Activated CD4-positive, alpha-beta T cell treated with anti-CD3 and anti-CD28 coated beads for 36 hours (primary cell): ENCODE measurements at regions not wholly inside any gene's neighbourhood (a gene's known extent, or its start where the extent isn't known, plus 50 kb on each side); places are given as distances from the start of the nearest gene placed in this dataset.

Experiments
- ATAC-seq: fragments of 200-7000 bp; cut with Tn5 transposase; one replicate; pipeline ENCODE4 v1.10.0; 2021; ENCODE audit warnings: mild to moderate bottlenecking, moderate library complexity
- CTCF ChIA-PET: fragments of 350-600 bp; sonication (Branson Sonifier 250); formaldehyde crosslinking; loops from one replicate; lab custom pipeline; 2021; ENCODE audit warnings: antibody characterized with exemption; lab: Charles Lee
- POLR2A ChIA-PET: fragments of 350-600 bp; sonication (Branson Sonifier 250); formaldehyde crosslinking; loops from one replicate; lab custom pipeline; 2021; ENCODE audit warnings: antibody characterized with exemption, inconsistent platforms; lab: Charles Lee
- DNase-seq: peaks from one replicate; pipeline ENCODE4 v3.0.0-alpha.2; 2020
- H3K27ac Mint-ChIP-seq: one replicate; pipeline ENCODE4 v1.8.0; 2021; ENCODE audit warnings: mixed read lengths
- H3K27me3 Mint-ChIP-seq: one replicate; pipeline ENCODE4 v1.8.0; 2021; ENCODE audit warnings: mixed read lengths
- H3K36me3 Mint-ChIP-seq: one replicate; pipeline ENCODE4 v1.8.0; 2021; ENCODE audit warnings: low read depth, mixed read lengths
- H3K4me1 Mint-ChIP-seq: one replicate; pipeline ENCODE4 v1.8.0; 2021; ENCODE audit warnings: mixed read lengths
- H3K4me3 Mint-ChIP-seq: one replicate; pipeline ENCODE4 v1.8.0; 2021; ENCODE audit warnings: mild to moderate bottlenecking, moderate library complexity, mixed read lengths
- H3K9me3 Mint-ChIP-seq: one replicate; pipeline ENCODE4 v1.8.0; 2021; ENCODE audit warnings: low read depth, mixed read lengths
- intact Hi-C, 2 experiments: fragments of 100-400 bp; cut with DNase I in 1 of 2; cut with micrococcal nuclease in 1 of 2; formaldehyde crosslinking; loops; one replicate each; pipeline versions ENCODE4 v1.14.2 to v1.15.1; 2022 to 2024; cut with DNase I, micrococcal nuclease

DNA sequence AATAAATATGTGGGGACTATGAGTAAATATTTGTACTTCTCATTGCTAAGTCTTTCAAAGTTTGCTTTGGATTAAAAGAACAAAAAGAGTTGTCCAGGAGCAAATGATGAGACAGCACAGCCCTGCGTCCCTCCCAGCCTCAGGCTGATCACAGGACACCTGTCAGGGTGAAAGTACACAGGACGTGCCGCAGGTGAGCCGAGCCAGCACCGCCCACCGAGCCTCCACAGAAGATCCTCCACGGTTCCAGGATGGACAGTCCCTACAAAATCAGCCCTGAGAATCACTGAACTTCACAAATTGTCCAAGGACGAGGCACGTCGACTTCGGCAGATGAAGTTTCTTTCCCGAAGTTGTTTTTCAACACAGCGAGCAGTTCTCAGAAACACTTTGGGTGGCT lies 661.5 kb downstream of the BRD1 start:
- CTCF ChIA-PET, result no interaction called here
- intact Hi-C loops, result no loop called here
- no peaks in the 10 kb centered on the region for H3K36me3 Mint-ChIP-seq
- ATAC-seq, result no peak
- POLR2A ChIA-PET, result no interaction called here
- no peak overlapping the region for H3K4me3 Mint-ChIP-seq
- H3K9me3 Mint-ChIP-seq, result peaks cover 1% of the 10 kb centered on the region
- no peaks in the 10 kb centered on the region for H3K4me1 Mint-ChIP-seq
- DNase-seq, result no peak
- no peak overlapping the region for H3K27ac Mint-ChIP-seq
- H3K27me3 Mint-ChIP-seq, result peaks cover 3% of the 10 kb centered on the region

GRCh38 chr22:49164773-49165320 lies 662.8 kb downstream of the BRD1 start:
- H3K4me1 Mint-ChIP-seq, result no peaks in the 10 kb centered on the region
- no peak for ATAC-seq
- no peak overlapping the region for H3K4me3 Mint-ChIP-seq
- POLR2A ChIA-PET, result no interaction called here
- no peak for DNase-seq
- H3K27me3 Mint-ChIP-seq, result peaks cover 3% of the 10 kb centered on the region
- no peak overlapping the region for H3K27ac Mint-ChIP-seq
- CTCF ChIA-PET, result no interaction called here
- intact Hi-C loops, result no loop called here
- H3K36me3 Mint-ChIP-seq, result no peaks in the 10 kb centered on the region
- no peaks in the 10 kb centered on the region for H3K9me3 Mint-ChIP-seq

DNA sequence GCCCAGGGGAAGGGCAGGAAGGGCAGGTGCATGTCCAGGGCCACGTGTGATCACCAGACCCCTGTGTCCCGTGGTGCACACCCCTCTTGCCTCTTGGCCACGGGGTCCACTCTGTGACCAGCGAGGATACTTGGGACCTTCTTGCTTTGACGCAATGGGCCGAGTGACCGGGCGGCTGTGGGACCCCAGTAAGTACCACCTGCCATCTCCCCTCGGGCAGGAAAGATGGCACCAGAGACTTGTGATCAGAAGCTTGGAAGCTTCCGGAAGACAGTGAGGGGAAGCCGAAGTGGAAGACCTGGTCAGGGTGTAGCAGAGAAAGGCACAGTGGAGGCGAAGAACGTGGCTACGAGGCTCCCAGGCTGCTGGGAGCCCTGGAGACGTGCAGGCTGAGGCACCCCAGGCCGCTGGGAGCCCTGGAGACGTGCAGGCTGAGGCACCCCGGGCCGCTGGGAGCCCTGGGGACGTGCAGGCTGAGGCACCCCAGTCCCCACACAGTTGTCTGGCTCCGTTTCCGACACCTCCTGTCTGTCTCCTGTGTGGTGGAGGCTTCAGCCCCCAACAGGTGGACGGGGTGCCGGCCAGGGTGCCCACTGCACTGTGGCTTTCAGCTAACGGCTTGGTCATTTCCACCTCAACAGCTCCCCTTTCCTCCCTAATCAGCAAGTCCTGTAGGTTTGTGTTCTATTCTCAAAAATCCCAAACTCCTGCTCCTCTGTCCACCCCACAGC lies 663.5 kb downstream of the BRD1 start:
- intact Hi-C loops, result no loop called here
- no peak overlapping the region for H3K4me3 Mint-ChIP-seq
- DNase-seq (no peak), ATAC-seq (no peak)
- no peaks in the 10 kb centered on the region for H3K36me3 Mint-ChIP-seq
- no peak overlapping the region for H3K27ac Mint-ChIP-seq
- POLR2A ChIA-PET, result no interaction called here
- no peaks in the 10 kb centered on the region for H3K4me1 Mint-ChIP-seq
- peaks cover 3% of the 10 kb centered on the region for H3K27me3 Mint-ChIP-seq
- CTCF ChIA-PET, result no interaction called here
- H3K9me3 Mint-ChIP-seq, result no peaks in the 10 kb centered on the region

- no peaks in the 10 kb centered on the region for H3K4me1 Mint-ChIP-seq
- CTCF ChIA-PET, result no interaction called here
- no peak for ATAC-seq
- intact Hi-C loops, result no loop called here
- H3K27ac Mint-ChIP-seq, result no peak overlapping the region
- POLR2A ChIA-PET, result no interaction called here
- peaks cover 3% of the 10 kb centered on the region for H3K27me3 Mint-ChIP-seq
- H3K36me3 Mint-ChIP-seq, result no peaks in the 10 kb centered on the region
- H3K9me3 Mint-ChIP-seq, result no peaks in the 10 kb centered on the region
- H3K4me3 Mint-ChIP-seq, result no peak overlapping the region
- DNase-seq, result no peak
Measured at GRCh38 chr22:49163258-49163959, 664.3 kb downstream of the BRD1 start.

DNA sequence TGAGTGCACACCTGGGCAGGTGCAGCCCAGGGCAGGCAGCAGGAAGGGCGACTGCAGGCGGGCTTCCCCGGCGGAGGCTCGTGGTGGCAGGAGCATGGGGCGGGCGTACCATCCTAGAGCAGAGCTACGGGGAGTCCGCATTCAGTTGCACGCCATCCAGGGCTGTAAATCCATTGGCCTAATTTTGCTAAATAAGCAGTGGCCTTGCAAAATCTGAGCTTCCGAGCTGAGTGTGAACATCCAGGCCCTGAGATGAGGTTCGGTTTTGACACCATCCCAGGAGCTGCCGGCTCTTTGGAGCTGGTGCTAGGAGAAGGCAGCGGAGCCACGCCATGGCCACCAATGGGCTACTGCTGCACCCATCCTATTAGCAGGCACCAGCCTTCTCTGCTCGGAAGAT lies 664.8 kb downstream of the BRD1 start:
- Mint-ChIP-seq H3K36me3 (no peaks in the 10 kb centered on the region), H3K4me3 (no peak overlapping the region), H3K9me3 (no peaks in the 10 kb centered on the region), H3K4me1 (no peaks in the 10 kb centered on the region), H3K27me3 (peaks cover 3% of the 10 kb centered on the region), H3K27ac (no peak overlapping the region)
- ChIA-PET CTCF (no interaction called here), POLR2A (no interaction called here)
- ATAC-seq (no peak), DNase-seq (no peak)
- intact Hi-C loops, result no loop called here

GRCh38 chr22:49161002-49161850 lies 666.4 kb downstream of the BRD1 start:
- Mint-ChIP-seq H3K27me3 (peaks cover 3% of the 10 kb centered on the region), H3K9me3 (no peaks in the 10 kb centered on the region), H3K4me1 (no peaks in the 10 kb centered on the region), H3K4me3 (no peak overlapping the region), H3K27ac (no peak overlapping the region), H3K36me3 (no peaks in the 10 kb centered on the region)
- POLR2A ChIA-PET, result no interaction called here
- intact Hi-C loops, result no loop called here
- no peak for ATAC-seq
- DNase-seq, result no peak
- CTCF ChIA-PET, result no interaction called here

DNA sequence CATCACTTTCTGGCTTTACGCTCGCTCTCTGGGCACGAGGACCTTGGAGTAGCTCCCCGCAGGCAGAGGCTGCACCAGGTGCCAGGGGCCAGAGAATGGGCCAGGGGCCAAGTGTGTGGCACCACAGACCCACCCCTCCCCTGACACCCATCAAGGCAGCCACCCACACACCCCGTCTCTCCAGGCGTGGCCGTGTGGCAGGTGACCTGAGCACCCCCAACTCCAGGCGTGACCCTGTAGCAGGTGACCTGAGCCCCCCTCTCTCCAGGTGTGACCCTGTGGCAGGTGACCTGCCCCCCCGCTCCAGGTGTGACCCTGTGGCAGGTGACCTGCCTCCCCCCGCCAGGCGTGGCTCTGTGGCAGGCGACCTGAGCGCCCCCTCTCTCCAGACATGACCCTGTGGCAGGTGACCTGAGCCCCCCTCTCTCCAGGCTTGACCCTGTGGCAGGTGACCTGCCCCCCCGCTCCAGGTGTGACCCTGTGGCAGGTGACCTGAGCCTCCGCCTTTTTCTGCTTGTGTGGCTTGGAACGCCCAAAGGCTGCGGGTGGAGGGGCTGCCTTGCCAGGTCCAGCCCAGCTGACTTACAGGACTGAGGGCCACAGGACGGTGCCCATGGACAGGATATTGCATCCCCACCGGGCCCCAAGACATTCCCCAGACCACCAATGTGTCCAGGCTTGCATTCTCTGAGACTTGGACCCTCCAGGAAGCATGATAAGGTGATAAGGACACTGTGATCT lies 667.2 kb downstream of the BRD1 start:
- DNase-seq (no peak), ATAC-seq (no peak)
- intact Hi-C loops, result no loop called here
- Mint-ChIP-seq H3K27ac (no peak overlapping the region), H3K9me3 (peaks cover 1% of the 10 kb centered on the region), H3K4me1 (no peaks in the 10 kb centered on the region), H3K36me3 (no peaks in the 10 kb centered on the region), H3K4me3 (no peak overlapping the region), H3K27me3 (no peaks in the 10 kb centered on the region)
- ChIA-PET CTCF (no interaction called here), POLR2A (no interaction called here)

GRCh38 chr22:49159711-49160110 lies 668.0 kb downstream of the BRD1 start:
- ChIA-PET POLR2A (no interaction called here), CTCF (no interaction called here)
- no peaks in the 10 kb centered on the region for H3K36me3 Mint-ChIP-seq

DNA sequence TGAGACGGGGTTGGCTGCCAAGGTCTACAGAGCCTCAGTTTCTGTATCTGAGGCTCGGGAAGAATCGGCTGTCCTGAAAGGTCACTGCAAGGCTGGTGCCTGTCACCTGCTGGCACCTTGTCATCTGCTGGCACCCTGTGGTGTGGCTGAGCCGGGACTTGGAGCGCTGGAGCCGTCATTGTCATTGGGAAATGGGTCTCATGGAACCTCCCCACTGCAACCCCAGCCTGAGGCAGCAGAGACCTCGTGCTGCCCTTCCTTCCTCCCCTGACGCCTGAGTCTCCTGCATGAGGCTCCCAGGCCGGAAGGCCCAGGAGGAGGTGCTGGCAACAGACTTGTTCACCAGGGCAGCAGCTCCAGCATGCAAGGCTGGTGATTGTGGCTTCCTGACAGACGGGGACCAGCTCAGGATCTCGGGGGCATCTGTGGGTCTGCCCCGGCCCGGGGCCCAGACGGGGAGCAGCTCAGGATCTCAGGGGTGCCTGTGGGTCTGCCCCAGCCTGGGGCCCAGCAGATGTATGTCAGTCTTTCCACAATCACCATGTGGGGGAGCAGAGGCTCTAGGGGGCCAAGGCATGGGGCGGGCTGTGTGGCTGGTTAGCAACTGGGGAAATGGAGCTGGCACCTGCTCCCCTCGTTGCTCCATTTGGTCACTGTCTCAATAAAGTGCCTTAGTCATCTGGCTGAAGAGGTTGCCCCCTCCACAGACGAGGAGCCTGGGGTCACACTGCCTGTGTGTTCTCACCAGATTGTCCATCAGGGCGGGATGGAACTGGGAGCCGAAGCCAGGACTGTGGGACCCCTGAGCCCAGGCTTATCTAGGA lies 668.7 kb downstream of the BRD1 start:
- Mint-ChIP-seq H3K27me3 (no peaks in the 10 kb centered on the region), H3K36me3 (no peaks in the 10 kb centered on the region), H3K27ac (no peak overlapping the region), H3K9me3 (peaks cover 1% of the 10 kb centered on the region), H3K4me1 (no peaks in the 10 kb centered on the region), H3K4me3 (no peak overlapping the region)
- ATAC-seq (no peak), DNase-seq (no peak)
- CTCF ChIA-PET, result no interaction called here
- POLR2A ChIA-PET, result interaction anchor here (0.7 kb wide), 1 partner anchor 582 kb away, joined by 4 read pairs; no protein-coding TSS in a partner anchor
- intact Hi-C loops, result no loop called here

More at GRCh38 chr22:49159711-49160110, 668.0 kb downstream of the BRD1 start:
- intact Hi-C loops, result no loop called here
- H3K27ac Mint-ChIP-seq, result no peak overlapping the region
- ATAC-seq (no peak), DNase-seq (no peak)
- H3K4me3 Mint-ChIP-seq, result no peak overlapping the region
- H3K9me3 Mint-ChIP-seq, result peaks cover 1% of the 10 kb centered on the region
- H3K4me1 Mint-ChIP-seq, result no peaks in the 10 kb centered on the region
- H3K27me3 Mint-ChIP-seq, result no peaks in the 10 kb centered on the region

- POLR2A ChIA-PET, result no interaction called here
- H3K36me3 Mint-ChIP-seq, result no peaks in the 10 kb centered on the region
- H3K4me1 Mint-ChIP-seq, result no peaks in the 10 kb centered on the region
- peaks cover 1% of the 10 kb centered on the region for H3K9me3 Mint-ChIP-seq
- CTCF ChIA-PET, result interaction anchor here (0.8 kb wide), 1 partner anchor 183 kb away, joined by 3 read pairs; no protein-coding TSS in a partner anchor
- no peak overlapping the region for H3K27ac Mint-ChIP-seq
- DNase-seq, result no peak
- ATAC-seq, result no peak
- H3K27me3 Mint-ChIP-seq, result no peaks in the 10 kb centered on the region
- no peak overlapping the region for H3K4me3 Mint-ChIP-seq
- intact Hi-C loops, result no loop called here
Measured at GRCh38 chr22:49157529-49158339, 669.9 kb downstream of the BRD1 start.
